ENCODE measurements at regions not wholly inside any gene's neighbourhood (a gene's known extent, or its start where the extent isn't known, plus 50 kb on each side); places are given as distances from the start of the nearest gene placed in this dataset.

DNA sequence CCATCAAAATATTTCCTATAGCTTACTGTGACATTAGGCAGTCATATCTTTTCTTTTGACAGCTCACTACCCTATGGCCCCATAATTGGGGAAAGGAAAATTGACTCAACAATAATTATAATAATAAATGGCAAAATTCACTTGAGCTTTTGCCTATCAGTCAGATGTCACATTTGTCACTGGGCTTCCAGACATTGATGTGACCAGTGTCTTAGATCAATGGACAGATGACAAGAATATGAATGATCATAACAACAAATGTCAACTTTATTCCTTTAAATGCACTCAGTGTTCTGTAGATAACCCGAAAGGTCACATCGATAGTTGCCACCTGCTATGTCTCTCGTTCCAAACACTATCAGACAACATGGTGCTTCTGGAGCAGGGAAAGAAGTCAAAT, 266.7 kb downstream of the GPATCH2 start (continued):
- TF ChIP-seq, protein P1, sequence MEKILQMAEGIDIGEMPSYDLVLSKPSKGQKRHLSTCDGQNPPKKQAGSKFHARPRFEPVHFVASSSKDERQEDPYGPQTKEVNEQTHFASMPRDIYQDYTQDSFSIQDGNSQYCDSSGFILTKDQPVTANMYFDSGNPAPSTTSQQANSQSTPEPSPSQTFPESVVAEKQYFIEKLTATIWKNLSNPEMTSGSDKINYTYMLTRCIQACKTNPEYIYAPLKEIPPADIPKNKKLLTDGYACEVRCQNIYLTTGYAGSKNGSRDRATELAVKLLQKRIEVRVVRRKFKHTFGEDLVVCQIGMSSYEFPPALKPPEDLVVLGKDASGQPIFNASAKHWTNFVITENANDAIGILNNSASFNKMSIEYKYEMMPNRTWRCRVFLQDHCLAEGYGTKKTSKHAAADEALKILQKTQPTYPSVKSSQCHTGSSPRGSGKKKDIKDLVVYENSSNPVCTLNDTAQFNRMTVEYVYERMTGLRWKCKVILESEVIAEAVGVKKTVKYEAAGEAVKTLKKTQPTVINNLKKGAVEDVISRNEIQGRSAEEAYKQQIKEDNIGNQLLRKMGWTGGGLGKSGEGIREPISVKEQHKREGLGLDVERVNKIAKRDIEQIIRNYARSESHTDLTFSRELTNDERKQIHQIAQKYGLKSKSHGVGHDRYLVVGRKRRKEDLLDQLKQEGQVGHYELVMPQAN (conservative IDR thresholded peaks at IDR 0.05) = no peak
- no peak for TF ChIP-seq CHD2 (IDR thresholded peaks at IDR 0.05; ENCODE audit: borderline replicate concordance, low read depth, low read length)
- no peak for TF ChIP-seq PAX8 (IDR thresholded peaks at IDR 0.05)
- no peak for TF ChIP-seq RUNX3 (IDR thresholded peaks at IDR 0.05; ENCODE audit: low read length)
- no peak for TF ChIP-seq HDGF (IDR thresholded peaks at IDR 0.05)
- no peak for TF ChIP-seq KDM1A (IDR thresholded peaks at IDR 0.05; ENCODE audit: borderline replicate concordance)

GRCh38 chr1:217363319-217363718, 267.6 kb downstream of the GPATCH2 start:
- in situ Hi-C loops (cut with MboI) (no loop called here), intact Hi-C loops (cut with micrococcal nuclease; ENCODE audit: unreplicated experiment) (no loop called here)
- Histone ChIP-seq H3K27me3 (replicated peaks in 1 of 2; ENCODE audit: control insufficient read depth in 2 of 2, insufficient read depth in 2 of 2, low read length in 1 of 2) (no peaks in the 10 kb centered on the region), H3K4me3 (no peak overlapping the region), H3K4me2 (ENCODE audit: control insufficient read depth, insufficient read depth) (no peak overlapping the region), H3K9me3 (replicated peaks; ENCODE audit: control insufficient read depth, insufficient read depth, low read length) (no peaks in the 10 kb centered on the region), H4K20me1 (ENCODE audit: control insufficient read depth, insufficient read depth) (no peaks in the 10 kb centered on the region), H3K9ac (ENCODE audit: control insufficient read depth, insufficient read depth, low read length) (no peak overlapping the region), H3K36me3 (ENCODE audit: control insufficient read depth in 2 of 2, insufficient read depth in 2 of 2, low read length in 1 of 2) (no peaks in the 10 kb centered on the region), H3K27ac (ENCODE audit: control insufficient read depth, insufficient read depth) (no peak overlapping the region), H2AFZ (ENCODE audit: control insufficient read depth, low read depth, low read length) (no peak overlapping the region), H3K79me2 (ENCODE audit: control insufficient read depth, insufficient read depth, low read length) (no peaks in the 10 kb centered on the region), H3K4me1 (ENCODE audit: control insufficient read depth, insufficient read depth, low read length) (no peaks in the 10 kb centered on the region)
- CTCF ChIA-PET = interaction anchor here (0.8 kb wide), 1 partner anchor 190 kb away, joined by 3 read pairs; no protein-coding TSS in a partner anchor
- FAIRE-seq = no peak
- SMC1A ChIA-PET (ENCODE audit: uncharacterized antibody, unreplicated experiment) = no interaction called here
- DNase-seq (ENCODE audit: low read depth, low spot score) = no peak
- RAD21 ChIA-PET (ENCODE audit: unreplicated experiment) = no interaction called here
- 2% methylated on average over 4 of the region's 4 CpGs for WGBS (ENCODE audit: insufficient coverage, insufficient replicate concordance, low lambda C conversion rate, missing lambda C conversion rate)
- ATAC-seq = no peak
- BruUV-seq (replicated peaks) = no TSS peak
- POLR2A ChIA-PET = no interaction called here
- no peak for TF ChIP-seq E2F4 (IDR thresholded peaks at IDR 0.05; ENCODE audit: low read depth, low read length)
- TF ChIP-seq SMAD1 (IDR thresholded peaks at IDR 0.05; ENCODE audit: low read depth, partially characterized antibody) = no peak
- TF ChIP-seq, protein P2, sequence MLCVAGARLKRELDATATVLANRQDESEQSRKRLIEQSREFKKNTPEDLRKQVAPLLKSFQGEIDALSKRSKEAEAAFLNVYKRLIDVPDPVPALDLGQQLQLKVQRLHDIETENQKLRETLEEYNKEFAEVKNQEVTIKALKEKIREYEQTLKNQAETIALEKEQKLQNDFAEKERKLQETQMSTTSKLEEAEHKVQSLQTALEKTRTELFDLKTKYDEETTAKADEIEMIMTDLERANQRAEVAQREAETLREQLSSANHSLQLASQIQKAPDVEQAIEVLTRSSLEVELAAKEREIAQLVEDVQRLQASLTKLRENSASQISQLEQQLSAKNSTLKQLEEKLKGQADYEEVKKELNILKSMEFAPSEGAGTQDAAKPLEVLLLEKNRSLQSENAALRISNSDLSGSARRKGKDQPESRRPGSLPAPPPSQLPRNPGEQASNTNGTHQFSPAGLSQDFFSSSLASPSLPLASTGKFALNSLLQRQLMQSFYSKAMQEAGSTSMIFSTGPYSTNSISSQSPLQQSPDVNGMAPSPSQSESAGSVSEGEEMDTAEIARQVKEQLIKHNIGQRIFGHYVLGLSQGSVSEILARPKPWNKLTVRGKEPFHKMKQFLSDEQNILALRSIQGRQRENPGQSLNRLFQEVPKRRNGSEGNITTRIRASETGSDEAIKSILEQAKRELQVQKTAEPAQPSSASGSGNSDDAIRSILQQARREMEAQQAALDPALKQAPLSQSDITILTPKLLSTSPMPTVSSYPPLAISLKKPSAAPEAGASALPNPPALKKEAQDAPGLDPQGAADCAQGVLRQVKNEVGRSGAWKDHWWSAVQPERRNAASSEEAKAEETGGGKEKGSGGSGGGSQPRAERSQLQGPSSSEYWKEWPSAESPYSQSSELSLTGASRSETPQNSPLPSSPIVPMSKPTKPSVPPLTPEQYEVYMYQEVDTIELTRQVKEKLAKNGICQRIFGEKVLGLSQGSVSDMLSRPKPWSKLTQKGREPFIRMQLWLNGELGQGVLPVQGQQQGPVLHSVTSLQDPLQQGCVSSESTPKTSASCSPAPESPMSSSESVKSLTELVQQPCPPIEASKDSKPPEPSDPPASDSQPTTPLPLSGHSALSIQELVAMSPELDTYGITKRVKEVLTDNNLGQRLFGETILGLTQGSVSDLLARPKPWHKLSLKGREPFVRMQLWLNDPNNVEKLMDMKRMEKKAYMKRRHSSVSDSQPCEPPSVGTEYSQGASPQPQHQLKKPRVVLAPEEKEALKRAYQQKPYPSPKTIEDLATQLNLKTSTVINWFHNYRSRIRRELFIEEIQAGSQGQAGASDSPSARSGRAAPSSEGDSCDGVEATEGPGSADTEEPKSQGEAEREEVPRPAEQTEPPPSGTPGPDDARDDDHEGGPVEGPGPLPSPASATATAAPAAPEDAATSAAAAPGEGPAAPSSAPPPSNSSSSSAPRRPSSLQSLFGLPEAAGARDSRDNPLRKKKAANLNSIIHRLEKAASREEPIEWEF (IDR thresholded peaks at IDR 0.05; ENCODE audit: insufficient replicate concordance, low read depth, low read length) = no peak
- TF ChIP-seq SPI1 (IDR thresholded peaks at IDR 0.05; ENCODE audit: borderline replicate concordance, insufficient read depth, low read depth, low read length) = no peak
- no peak for TF ChIP-seq ZBTB33 (IDR thresholded peaks at IDR 0.05)
- TF ChIP-seq CHD2 (IDR thresholded peaks at IDR 0.05; ENCODE audit: borderline replicate concordance, low read depth, low read length) = no peak
- TF ChIP-seq ESRRA (IDR thresholded peaks at IDR 0.05; ENCODE audit: low read length) = no peak
- no peak for TF ChIP-seq FOXM1 (IDR thresholded peaks at IDR 0.05; ENCODE audit: low read depth, low read length)
- TF ChIP-seq TCF3 (IDR thresholded peaks at IDR 0.05; ENCODE audit: borderline replicate concordance, insufficient read depth, low read depth, low read length) = no peak

Measured in GM12878 (cell line).